NCI-H82 (cell line): ENCODE measurements at regions not wholly inside any gene's neighbourhood (a gene's known extent, or its start where the extent isn't known, plus 50 kb on each side); places are given as distances from the start of the nearest gene placed in this dataset.

Source experiments
- DNase-seq: peaks from one replicate; lab custom pipeline; 2025; lab: John Stamatoyannopoulos, UW

DNA sequence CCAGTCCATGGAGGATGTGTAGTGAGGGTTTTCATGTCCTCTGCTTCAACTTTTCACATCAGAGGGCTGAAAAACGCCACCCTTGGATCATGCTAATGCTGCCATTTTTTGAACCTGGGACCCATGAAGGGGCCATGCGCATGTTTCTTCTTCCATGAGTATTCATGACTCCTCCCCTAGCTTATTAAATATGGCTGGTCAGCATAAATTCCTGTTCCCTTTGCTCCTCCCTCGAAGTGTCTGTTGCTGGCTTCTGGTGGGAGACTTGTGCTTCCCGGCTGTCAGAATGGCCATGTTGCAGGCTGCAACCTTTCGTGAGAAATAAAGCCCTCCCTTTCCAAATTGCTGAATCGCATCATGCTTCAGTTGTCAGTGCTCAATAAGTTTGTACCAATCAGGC lies 711.2 kb upstream of the KIRREL3 start:
- no peak for DNase-seq

DNA sequence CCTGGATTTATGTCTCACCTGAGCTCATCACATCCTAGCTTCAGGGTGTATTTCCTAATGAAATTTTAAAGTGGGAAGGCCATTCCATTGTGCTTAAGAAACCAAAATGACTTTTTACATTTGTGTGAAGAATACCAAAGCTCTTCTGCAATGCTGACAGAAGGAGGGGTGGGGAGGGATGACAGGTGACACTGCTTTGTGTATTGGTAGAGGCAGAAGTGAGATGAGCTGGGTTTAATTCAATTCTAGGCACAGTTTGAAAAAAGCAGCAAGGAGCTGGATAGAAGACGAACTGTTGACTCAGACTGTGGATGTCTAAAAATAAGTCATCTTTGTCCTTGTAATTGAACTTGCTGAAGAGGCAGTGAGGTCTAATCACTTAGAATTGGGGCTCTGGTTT lies 710.3 kb upstream of the KIRREL3 start:
- no peak for DNase-seq

DNA sequence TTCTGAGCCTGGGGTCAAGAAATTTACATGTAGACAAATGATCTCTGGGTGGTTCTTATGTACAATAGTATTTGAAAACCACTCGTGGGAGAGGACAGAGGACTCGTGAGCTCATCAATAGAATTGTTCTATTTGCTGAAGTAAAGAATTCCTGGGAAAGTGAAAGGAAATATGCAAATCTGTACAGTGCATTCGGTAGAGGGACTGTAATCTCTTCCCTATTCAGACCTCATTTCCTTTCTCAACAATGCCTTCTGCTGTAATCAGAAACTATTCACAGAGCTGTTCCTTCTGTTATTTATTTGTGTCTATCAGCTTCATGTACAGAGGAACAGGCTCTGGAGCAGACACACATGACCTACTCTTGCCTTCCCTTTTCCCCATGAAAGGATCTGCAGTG lies 709.4 kb upstream of the KIRREL3 start:
- no peak for DNase-seq

DNA sequence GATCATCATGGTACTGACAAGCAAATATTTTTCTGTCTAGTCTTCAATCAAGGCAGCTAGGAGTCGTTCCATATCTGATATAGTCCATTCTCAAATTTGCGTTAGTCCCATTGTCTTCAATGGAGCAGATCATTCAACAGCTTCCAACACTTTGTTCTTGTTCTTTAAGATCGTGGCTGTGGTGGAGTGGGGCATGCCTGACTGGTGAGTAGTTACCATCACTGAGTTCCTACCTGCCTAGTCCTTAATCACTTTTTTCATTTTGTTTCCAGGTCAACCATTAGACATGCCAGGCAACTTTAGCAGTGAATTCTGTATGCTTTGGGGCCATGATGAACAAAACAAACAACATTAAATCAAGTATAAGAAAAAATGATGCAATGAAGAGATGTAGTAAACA lies 693.1 kb upstream of the KIRREL3 start:
- DNase-seq, result no peak

DNA sequence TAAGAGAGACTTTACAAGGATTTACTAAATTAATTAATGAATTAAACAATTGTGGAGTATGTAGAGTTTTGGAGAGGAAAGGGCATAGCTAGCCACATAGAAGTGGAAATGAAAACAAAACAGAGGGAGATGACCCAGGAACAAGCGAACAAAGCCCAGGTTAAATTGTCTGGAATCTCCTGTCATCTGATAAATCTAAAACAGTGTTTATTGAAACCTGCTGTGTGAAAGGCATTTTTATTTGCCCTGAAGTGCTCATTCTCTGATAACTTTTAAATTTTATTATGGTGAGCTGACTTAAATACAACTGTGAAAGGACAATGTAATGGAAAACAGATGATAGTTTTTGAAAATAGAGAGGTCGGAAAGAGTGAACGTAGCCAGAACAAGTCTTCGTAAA lies 682.8 kb upstream of the KIRREL3 start:
- no peak for DNase-seq

DNA sequence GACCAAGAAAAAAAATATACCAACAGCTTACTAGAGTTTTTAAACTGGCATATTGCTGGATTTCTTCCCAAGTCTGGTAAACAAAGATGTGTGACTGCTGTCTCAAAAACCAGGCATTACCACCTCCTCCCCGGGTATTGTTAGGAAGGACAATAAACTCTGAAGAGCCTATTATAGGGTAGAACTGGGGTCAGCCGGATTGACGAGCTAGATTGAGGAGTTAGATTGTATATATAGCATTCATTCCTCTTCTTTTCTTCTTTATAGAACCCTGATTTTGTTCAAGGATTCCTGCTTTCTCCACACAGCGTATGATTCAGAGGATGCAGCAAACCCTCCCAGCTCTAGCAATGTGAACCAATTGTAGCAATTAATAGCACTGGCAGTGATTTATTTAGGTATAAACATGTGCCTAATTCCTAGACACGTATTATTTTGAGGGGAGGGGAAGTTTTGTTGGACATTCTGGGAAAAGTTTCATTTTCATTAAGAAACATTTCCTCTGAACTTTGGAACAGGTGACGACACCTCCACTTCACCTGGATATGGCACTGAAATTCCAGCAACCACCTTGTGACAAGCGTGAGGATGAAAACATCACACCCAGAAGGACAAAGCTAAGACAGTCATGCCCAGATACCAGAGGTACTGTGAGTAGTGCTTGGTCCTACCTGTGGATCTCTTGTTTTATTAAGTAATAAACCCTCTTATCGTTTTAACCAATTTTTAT lies 679.4 kb upstream of the KIRREL3 start:
- DNase-seq, result no peak

DNA sequence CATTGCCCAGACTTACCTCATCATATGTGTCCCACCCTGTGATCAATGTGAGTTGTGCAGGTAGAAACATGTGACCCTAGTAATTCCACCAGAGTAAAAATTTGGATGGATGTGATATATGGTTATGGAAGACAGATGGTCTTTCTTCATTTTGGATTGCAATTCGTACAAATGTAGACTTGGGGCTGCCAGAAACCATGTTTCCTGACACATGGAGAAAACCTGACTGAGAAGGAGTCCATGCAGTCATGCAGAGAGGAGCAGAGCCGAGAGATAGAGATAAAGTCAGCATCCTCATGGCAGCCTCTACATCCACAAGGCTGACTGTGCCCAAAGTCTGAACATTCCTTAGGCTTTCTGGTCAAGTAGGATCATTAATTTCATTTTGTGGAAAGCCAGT lies 678.1 kb upstream of the KIRREL3 start:
- DNase-seq, result no peak

DNA sequence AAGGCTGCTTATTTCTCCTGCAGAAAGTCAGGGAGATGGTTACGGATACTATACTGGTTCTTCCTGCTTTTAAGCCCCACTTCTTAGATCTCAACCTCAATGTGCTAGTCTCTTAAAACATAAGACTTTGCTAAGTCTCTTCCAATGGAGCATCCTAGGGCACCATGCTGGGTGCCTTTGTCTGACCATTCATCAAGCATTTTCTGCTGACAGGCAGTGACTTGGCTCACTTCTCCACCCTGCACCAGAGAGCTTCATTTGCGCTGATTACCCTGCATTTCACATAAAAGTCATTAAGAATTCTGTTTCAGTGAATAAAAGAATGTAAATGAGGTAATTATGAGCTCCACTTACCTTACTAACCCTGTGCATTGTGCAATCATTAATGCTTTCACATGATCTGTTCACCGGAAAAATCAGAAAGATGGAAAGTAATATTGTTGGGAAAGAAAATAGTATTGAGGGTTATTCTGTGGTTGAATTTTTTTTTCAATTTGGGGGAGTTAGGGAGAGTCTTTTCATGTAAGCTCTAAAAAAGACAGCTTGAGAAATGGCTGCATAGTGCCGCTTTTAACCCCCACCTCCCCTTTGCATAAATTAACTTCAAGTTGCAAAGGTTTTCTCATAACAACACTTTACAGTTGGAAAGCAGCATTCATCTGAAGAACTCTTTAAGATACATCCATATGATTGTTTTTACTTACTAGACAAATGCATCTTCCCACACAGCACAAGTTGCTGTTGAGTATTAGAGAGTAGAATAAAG lies 677.3 kb upstream of the KIRREL3 start:
- no peak for DNase-seq

DNA sequence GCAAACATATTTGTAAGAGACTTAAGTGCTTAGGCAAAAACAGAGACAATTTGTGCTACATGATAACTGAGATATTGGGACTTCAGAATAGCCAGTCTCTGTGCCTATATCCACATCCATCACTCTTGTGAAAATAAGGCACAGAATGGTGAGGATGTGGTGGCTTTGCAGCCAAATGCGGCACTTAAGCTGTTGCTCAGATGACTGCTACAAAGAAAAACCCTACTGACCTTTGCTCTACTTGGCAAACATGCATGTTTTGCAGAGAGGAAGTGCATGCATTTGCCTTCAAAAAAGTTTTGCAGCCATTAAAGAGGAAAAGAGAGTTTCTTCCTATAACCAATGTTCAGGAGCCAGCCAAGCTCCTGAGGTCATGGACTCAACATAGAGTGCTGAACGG lies 675.0 kb upstream of the KIRREL3 start:
- DNase-seq, result no peak

DNA sequence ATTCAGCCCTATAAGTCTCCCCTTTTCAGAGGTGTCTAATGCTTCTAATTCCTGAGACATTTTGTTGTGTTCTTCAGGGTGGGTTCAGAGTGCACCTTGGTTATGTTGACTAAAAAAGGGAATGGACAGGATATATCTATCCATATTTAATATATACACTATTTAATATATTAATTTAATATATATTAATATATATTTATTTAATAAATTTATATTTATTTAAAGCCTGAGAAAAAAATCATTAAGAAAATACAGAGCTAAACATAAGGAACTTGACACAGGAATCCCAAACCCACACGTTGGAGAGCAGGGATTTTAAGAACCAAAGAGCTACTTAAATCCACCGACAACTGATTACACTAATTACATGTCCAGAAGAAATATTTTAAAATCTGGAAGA lies 674.2 kb upstream of the KIRREL3 start:
- DNase-seq, result no peak

DNA sequence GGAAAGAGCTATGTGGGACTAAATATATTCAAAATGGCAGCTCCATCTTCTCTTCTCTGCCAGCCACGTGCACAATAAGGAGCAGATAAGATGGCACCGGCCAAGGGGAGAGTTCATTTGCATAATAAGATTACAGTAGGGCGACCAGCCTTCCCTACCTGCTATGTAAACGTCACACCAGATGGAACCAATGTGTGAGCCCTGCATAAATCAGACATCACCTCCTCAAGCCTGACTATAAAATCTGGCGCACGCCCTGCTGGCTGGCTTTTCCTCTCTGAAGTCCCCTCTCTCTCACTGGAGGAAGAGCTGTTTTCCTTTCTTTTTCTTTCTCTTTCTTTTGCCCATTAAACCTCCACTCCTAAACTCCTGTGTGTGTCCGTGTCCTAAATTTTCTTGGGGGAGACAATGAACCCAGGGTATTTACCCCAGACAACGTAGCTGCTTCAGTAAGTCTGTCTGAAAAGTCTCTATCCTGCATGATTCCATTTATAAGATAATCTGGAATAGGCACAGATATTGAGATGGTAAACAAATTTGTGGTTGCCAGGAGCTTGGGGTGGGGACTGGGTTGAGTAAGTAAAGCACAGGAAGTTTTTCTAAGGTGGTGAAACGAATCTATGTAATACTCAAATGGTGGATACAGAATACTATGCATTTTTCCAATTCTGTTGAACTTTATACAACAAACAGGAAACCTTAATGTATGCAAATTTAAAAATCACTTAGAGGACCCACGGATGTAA lies 670.0 kb upstream of the KIRREL3 start:
- peak; percentile 82 for DNase-seq

DNA sequence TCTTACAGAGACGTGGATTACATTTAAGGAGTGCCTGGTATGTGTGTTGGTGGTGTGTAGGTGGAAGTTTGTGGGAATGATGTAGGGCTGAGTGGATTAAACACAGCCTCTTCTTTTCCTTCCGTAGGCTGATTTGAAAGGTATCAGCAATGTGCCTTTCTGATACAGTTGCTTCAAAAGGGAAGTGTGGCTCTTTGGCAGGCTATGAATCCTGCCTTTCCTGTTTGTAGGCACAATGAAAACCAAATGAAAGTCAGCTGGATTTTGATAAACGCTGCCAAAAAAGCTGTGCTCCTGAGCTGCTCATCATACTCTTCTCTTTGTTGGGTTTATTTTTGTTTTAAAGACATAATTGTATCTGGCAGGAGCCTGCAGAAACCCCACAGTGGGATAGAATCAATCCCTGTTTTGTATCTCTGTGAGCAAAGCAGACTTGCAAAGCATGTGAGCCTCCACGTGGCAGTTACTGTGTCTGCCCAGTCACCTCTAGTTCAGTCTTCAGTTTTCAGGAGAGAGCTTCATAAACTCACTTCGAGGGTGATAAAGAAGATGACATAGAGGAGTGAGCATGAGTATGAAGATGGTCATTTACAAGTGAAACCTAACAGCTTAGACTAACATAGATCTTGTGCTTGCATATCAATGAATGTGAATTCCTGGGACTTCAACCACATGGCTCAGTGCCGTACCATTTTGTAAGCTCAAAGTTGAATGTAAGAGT lies 655.7 kb upstream of the KIRREL3 start:
- DNase-seq, result no peak

DNA sequence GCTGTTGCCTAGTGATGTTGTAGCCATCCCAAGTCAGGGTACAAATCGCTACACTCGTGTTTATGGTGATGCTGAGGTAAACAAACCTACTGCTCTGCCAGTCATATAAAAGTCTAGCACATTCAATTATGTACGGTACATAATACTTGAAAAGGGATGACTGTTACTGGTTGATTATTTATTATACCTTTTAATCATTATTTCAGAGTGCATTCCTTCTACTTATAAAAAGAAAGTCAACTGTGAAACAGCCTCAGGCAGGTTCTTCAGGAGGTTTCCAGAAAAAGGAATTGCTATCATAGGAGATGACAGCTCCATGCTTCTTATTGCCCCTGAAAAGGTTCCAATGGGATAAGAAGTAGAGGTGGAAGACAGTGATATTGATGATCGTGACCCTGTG lies 652.5 kb upstream of the KIRREL3 start:
- DNase-seq, result no peak

DNA sequence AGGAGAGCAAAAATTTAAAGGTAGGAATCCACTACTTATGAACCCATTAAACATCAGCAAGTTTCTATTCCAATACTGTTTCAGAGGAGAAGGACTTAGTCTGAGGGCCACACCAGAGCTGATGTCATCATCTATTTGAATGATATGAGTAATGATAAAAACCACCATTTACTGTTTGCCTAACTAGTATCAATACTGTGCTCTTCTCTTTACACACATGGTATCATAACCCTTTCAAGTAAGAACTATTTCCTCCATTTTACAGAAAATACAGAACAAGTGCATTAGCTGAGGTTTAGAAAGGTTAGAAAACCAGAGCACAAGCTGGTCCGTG lies 651.3 kb upstream of the KIRREL3 start:
- no peak for DNase-seq

DNA sequence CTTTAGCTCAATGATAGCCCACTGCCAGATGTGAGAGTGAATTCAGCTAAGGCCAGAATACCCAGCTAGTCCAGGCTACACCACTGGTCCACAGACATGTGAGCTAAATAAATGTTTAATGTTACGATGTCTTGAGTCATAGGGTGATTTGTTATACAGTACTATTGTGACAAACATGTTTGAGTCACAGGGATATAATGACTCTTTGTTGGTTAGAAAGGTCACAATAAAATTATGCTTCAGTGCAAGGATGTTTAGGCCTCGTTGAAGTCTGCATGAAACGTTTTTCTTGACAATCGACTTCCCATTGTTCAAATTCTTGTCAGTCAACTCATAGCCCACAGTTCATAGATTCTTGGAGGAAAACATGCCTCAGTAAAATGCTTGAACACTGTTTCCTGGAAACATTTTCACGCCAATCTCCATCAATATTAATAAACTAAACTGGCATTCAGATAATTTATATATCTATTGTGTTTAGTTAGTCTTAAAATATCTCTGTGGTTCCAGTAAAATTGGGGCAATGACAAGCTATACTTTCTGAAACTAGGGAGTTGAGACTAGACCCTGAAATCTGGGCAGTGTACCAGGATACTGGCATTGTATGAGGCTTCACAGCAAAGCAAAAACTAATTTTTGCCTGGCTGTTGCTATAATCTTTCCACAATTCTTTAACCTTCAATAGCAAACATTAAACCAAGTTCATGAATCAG lies 650.8 kb upstream of the KIRREL3 start:
- DNase-seq, result no peak

DNA sequence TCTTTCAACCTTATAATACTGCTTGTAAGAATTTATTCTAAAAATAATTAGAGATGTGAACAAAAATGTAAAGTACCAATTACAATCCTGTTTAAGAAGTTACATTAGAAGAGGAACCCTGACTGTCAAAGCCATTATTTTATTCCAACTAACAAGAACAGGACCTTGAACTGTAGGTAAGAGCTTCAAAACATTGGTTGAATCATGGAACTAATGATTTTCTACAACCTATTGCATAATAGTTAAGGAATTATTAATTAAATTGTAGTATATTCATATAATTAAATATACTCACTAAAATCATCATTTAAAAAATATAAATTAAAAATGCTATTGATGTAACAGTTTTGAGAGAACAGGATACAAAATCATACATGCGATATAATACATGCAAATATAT lies 649.4 kb upstream of the KIRREL3 start:
- no peak for DNase-seq

DNA sequence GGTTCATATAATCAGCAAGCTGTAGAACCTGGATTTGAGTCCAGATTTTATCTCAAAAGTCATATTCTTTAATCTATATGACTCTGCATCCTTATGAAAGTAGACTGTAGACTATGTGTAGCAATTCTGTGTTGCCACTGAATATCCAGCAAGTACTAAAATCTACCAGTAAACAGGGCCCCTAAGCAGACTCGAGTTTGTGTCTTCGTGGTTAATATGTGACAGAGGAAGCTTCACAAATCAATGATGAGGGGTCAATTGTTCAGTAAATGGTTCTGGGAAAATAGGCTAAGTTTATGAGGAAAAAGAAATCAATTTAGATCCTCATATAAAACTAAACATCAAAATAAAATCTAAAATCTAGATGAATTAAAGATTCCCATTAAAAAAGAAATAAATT lies 648.5 kb upstream of the KIRREL3 start:
- DNase-seq, result no peak

DNA sequence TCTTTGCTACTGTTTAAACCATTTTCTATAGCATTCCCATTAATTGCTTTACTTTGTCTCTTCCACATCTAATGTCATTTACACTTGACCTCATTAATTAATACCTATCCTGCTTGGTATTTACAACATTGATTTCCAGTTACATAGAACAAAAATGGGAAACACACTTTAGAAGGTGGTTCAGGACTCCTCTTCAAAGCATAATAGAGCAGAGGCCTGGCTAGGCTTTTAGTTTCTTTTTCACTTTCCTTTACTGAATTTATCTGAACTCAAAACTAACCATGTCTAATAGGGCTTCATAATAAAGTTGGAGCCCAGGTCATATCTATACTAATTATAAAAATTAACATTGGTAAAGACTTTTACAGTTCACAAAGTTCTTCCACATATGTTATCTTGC lies 648.0 kb upstream of the KIRREL3 start:
- DNase-seq, result no peak

DNA sequence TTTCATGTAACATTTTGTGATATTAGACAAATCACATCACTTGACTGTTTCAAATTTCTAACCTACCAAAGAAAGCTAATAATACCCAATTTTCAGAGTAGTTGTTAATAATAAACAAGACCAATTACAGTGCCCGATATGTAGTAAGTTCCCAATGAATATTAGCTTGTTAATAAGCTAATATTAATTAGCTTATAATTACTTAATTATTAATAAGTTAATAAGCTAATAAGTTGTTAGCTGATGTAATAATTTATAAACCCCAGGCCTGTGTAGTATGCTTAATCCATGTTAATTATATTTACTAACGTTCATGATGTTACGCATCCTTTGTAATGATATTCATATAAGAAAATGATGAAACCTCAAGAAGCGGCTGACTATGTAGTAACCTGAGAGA lies 643.8 kb upstream of the KIRREL3 start:
- no peak for DNase-seq

DNA sequence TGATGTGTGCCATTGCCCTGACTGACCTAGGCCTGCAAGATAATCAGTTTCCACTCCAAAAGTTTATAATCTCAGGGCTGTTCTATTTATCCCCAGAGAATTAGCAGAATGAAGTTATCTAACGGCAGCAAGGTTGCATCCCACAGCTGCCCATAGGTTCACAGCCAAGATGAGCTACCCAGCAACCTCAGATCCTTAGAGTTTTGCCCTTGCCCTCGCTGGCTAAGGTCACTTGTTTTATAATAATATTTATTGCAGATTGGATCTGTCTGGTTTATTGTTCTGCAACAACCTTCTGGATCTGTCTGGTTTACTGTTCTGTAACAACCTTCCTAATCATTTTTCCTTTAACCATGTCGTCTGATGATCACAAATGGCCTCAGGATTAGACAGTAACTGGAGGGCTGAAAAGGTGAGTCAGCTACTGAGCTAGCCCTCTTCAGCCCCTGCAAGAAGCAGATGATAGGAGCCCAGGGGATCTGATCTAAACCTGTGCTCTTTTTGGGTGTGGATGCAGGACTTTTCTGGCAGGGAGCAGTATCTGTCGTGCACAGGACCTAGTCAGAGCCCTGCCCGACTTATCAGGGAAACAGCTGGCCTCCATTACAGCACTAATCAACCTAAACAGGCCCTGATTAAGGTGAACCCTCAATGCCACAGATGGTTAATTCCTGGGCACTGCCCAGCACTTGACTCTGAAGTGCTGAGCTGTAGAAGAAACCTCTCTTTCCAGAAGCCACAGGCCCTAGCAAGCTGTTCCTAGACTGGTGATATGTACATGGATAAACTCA lies 642.9 kb upstream of the KIRREL3 start:
- peak; percentile 22 for DNase-seq
